ENCODE measurements at regions not wholly inside any gene's neighbourhood (a gene's known extent, or its start where the extent isn't known, plus 50 kb on each side); places are given as distances from the start of the nearest gene placed in this dataset.

- H3K36me3 ChIP-seq (ENCODE audit: insufficient read depth in 1 of 2, low read depth in 1 of 2), result no peaks in the 10 kb centered on the region
- H3K27ac ChIP-seq, result no peak overlapping the region
- no peaks in the 10 kb centered on the region for H3K4me1 ChIP-seq
- no peak for TF ChIP-seq CTCF (IDR thresholded peaks at IDR 0.05)
- ATAC-seq, result no peak
- no peaks in the 10 kb centered on the region for H3K9me3 ChIP-seq
- peaks cover 0 to 5% (median 0%) of the 10 kb centered on the region in 3 donors for H3K27me3 ChIP-seq (ENCODE audit: insufficient read depth in 3 of 3, low read length in 2 of 3)
- no peak overlapping the region for H3K4me3 ChIP-seq
- WGBS, 3 donors, result 52 to 64% (median 61%) methylated on average over 10 to 11 of the region's 11 CpGs
- no peak for DNase-seq
- intact Hi-C loops (cut with DNase I), result no loop called here
Observed at GRCh38 chr22:48926643-48927042, 901.0 kb downstream of the BRD1 start.

DNA sequence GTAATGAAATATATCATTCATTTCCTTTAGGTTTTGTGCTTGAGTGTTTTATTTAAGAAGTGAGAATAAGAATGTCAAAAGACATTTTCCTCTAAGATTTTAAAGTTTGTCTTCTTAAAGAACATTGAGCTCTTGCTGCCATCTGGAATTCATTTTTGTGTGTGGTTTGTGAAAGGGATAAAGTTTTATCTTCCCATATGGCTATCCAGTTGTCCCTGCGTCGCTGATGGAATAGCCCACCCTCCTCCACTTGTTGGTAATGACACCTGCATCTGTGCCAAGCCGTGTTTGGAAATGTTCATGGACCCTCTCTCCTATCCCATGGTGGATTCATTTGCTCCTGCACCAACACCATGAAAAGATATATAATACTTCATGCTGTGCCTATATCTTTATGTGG, 901.5 kb downstream of the BRD1 start:
- Histone ChIP-seq H3K27me3 (ENCODE audit: insufficient read depth in 3 of 3, low read length in 2 of 3) (peaks cover 0 to 5% (median 0%) of the 10 kb centered on the region in 3 donors), H3K9me3 (no peaks in the 10 kb centered on the region), H3K27ac (no peak overlapping the region), H3K36me3 (ENCODE audit: insufficient read depth in 1 of 2, low read depth in 1 of 2) (no peaks in the 10 kb centered on the region), H3K4me3 (no peak overlapping the region), H3K4me1 (no peaks in the 10 kb centered on the region)
- DNase-seq (no peak), ATAC-seq (no peak)
- no peak for TF ChIP-seq CTCF (IDR thresholded peaks at IDR 0.05)
- 36 to 48% (median 48%) methylated on average over 3 of the region's 3 CpGs for WGBS, 3 donors
- intact Hi-C loops (cut with DNase I), result no loop called here

- intact Hi-C loops (cut with DNase I), result no loop called here
- ATAC-seq, result no peak
- Histone ChIP-seq H3K4me3 (no peak overlapping the region), H3K27ac (no peak overlapping the region), H3K9me3 (no peaks in the 10 kb centered on the region), H3K36me3 (ENCODE audit: insufficient read depth in 1 of 2, low read depth in 1 of 2) (no peaks in the 10 kb centered on the region), H3K4me1 (no peaks in the 10 kb centered on the region), H3K27me3 (ENCODE audit: insufficient read depth in 3 of 3, low read length in 2 of 3) (peaks cover 0 to 5% (median 0%) of the 10 kb centered on the region in 3 donors)
- DNase-seq, result no peak
- no peak for TF ChIP-seq CTCF (IDR thresholded peaks at IDR 0.05)
- WGBS, 3 donors, result 84 to 87% (median 86%) methylated on average over 5 of the region's 5 CpGs
Observed at GRCh38 chr22:48925450-48925849, 902.2 kb downstream of the BRD1 start.

DNA sequence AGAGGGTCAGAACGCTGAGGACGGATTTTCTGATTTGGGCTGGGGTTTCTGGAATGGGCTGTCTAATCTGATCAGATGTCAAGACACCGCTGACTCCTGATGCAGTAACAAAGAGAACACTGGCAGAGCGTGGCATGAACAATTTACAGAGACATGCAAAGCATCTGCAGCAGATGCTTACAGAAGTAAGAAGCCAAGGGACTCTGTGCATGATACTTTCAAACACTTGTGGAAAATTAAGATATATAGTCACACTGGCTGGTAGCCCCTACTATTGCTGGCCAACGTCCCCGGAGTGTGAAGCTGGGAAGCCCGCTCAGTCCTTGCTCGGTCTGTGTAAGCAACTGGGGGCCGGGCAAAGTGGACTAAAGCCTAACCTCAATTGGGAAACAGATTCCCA, 903.7 kb downstream of the BRD1 start:
- intact Hi-C loops (cut with DNase I), result no loop called here

More for the DNA sequence above, 903.7 kb downstream of the BRD1 start:
- no peak overlapping the region for H3K4me3 ChIP-seq
- ATAC-seq (no peak), DNase-seq (no peak)
- no peaks in the 10 kb centered on the region for H3K9me3 ChIP-seq
- H3K36me3 ChIP-seq (ENCODE audit: insufficient read depth in 1 of 2, low read depth in 1 of 2), result no peaks in the 10 kb centered on the region
- H3K4me1 ChIP-seq, result no peaks in the 10 kb centered on the region
- 26 to 35% (median 28%) methylated on average over 9 of the region's 9 CpGs for WGBS, 3 donors
- TF ChIP-seq CTCF (IDR thresholded peaks at IDR 0.05), result no peak
- H3K27me3 ChIP-seq (ENCODE audit: insufficient read depth in 3 of 3, low read length in 2 of 3), result peaks cover 0 to 12% (median 0%) of the 10 kb centered on the region in 3 donors
- H3K27ac ChIP-seq, result no peak overlapping the region

Data from psoas muscle (tissue), 7 donors.